ENCODE measurements at regions not wholly inside any gene's neighbourhood (a gene's known extent, or its start where the extent isn't known, plus 50 kb on each side); places are given as distances from the start of the nearest gene placed in this dataset.
"Not testable (repeated sequence)": the region's sequence is repeated elsewhere in the genome, so short reads cannot be mapped to it uniquely, and the experiment has no call there.

DNA sequence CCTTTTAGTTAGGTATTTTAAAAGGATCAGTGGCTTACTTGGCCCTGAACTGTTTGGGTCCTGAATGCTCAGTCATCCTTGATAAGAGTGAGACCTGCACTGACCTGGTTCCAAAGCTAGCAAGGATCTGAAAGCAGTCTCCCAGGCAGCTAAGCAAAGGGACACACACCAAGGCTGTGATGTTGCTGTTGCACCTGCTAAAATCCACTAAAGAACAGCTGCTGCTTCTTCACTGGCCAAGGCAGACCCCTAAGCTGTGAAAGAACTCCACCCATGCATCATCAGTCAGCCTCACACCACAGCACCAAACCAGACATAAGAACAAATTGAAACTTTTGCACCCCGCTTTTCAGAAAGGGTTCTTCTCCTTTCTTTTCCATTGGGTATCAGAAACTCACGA, 213.4 kb upstream of the STT3B start:
- DNase-seq (ENCODE audit: extremely low spot score) = no peak
- CTCF ChIA-PET = interaction anchor here (1.1 to 1.6 kb wide), 4 partner anchors 11 to 66 kb away, joined by 3 to 4 read pairs (median 3); no protein-coding TSS in a partner anchor
- POLR2A ChIA-PET = no interaction called here
- TF ChIP-seq, protein P1, sequence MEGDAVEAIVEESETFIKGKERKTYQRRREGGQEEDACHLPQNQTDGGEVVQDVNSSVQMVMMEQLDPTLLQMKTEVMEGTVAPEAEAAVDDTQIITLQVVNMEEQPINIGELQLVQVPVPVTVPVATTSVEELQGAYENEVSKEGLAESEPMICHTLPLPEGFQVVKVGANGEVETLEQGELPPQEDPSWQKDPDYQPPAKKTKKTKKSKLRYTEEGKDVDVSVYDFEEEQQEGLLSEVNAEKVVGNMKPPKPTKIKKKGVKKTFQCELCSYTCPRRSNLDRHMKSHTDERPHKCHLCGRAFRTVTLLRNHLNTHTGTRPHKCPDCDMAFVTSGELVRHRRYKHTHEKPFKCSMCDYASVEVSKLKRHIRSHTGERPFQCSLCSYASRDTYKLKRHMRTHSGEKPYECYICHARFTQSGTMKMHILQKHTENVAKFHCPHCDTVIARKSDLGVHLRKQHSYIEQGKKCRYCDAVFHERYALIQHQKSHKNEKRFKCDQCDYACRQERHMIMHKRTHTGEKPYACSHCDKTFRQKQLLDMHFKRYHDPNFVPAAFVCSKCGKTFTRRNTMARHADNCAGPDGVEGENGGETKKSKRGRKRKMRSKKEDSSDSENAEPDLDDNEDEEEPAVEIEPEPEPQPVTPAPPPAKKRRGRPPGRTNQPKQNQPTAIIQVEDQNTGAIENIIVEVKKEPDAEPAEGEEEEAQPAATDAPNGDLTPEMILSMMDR (IDR thresholded peaks at IDR 0.05; ENCODE audit: control extremely low read depth, extremely low read depth, low read depth, missing control alignments) = no peak

DNA sequence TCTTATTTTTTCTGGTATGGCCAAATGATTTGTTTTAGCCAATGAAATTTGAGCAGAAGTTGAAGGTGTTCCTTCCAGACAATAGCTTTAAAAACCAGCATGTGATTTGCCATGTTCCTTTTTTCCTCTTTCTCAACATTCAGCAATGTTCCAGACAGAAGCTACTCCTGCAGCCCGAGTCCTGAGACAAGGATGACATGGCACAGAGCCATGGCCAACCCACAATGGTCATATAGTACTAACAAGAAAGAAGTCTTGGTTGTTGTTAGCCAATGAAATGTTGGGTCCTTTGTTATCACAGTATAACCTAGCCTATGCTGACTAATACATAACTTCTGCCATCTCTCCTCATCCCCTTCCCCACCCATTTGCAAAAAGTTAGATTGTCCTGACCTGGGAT, 211.1 kb upstream of the STT3B start:
- ChIA-PET CTCF (interaction anchor here (0.7 to 1.2 kb wide), 3 partner anchors 9 to 63 kb away, joined by 3 read pairs; no protein-coding TSS in a partner anchor), POLR2A (no interaction called here)
- TF ChIP-seq, protein P1 (IDR thresholded peaks at IDR 0.05; ENCODE audit: control extremely low read depth, extremely low read depth, low read depth, missing control alignments) = no peak
- no peak for DNase-seq (ENCODE audit: extremely low spot score)

DNA sequence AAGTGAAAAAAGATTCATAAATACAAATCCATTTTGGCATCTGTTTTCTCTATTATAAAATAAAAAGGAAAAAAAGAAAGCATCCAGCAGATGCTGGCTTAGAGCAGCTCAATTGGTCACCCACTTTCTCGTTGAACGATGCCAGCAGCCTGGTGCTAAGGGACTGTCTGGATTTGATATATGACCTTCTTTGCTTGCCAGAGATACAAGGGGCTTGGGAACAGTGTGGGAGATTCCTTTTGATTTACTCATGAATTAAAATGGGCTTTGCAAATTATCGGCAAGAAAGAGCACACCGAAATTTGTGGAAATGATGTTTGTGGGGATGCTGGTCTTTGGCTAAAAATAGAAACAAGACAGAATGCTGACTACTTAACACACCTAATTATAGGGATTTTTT, 210.3 kb upstream of the STT3B start:
- TF ChIP-seq, protein P1 (IDR thresholded peaks at IDR 0.05; ENCODE audit: control extremely low read depth, extremely low read depth, low read depth, missing control alignments) = no peak

DNA sequence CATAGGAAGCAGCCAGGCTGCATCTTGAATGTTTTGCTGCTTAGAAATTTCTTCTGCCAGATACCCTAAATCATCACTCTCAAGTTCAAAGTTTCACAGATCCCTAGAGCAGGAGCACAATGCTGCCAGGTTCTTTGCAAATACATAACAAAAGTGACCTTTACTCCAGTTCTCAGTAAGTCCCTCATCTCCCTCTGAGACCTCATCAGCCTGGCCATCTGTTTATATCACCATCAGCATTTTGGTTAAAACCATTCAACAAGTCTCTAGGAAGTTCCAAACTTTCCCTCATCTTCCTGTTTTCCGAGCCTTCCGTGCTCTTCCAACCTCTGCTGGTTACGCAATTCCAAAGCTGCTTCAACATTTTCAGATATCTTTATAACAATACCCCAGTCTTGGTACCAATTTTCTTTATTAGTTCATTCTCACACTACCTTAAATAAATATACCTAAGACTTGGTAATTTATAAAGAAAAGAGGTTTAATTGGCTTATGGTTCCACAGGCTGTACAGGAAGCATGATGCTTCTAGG, 204.8 kb upstream of the STT3B start:
- CTCF ChIA-PET; POLR2A ChIA-PET; DNase-seq (ENCODE audit: extremely low spot score): not testable (repeated sequence)

More for the DNA sequence above, 210.3 kb upstream of the STT3B start:
- ChIA-PET CTCF (interaction anchor here (0.7 to 0.9 kb wide), 2 partner anchors 10 to 62 kb away, joined by 3 read pairs; no protein-coding TSS in a partner anchor), POLR2A (no interaction called here)
- no peak for DNase-seq (ENCODE audit: extremely low spot score)

DNA sequence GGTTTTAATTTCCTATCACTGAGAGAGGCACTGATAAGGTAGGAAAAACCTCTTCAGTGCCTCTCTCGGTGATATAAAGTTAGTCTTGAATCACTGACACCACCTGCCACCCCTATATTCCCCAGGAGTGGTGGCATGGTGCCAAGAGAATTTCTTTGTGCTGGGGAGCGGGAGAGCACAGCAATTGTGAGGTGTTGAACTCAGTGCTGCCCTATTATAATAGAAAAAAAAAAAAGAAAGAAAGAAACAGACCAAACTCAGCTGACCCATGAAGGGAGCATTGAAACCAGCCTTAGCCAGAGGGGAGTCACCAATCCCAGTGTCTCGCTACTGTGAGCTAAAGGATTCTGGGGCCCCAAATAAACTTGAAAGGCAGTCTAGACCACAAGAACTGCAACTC, 201.4 kb upstream of the STT3B start:
- DNase-seq (ENCODE audit: extremely low spot score) = no peak
- ChIA-PET POLR2A (no interaction called here), CTCF (interaction anchor here (1.4 kb wide), 1 partner anchor 13 kb away, joined by 3 read pairs; no protein-coding TSS in a partner anchor)
- TF ChIP-seq, protein P1 (IDR thresholded peaks at IDR 0.05; ENCODE audit: control extremely low read depth, extremely low read depth, low read depth, missing control alignments) = no peak

DNA sequence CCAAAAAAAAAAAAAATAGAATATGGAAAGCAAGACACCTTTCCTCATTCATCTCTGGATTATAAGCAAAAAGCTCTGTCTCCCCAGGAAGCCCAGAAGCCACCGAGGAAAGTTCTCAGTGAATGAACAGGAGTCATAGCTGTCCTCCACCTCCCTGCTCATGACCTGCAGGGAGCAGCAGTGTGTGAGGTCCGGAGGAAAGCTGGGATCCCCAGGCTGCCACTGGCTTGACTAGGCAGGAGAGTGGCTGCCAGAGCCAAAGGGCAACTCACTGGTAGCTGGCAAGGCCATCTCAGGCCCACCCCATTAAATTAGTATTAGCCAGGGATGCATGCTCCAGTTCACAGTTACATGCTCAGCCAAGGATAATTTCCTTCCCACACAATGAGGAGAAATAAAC, 191.6 kb upstream of the STT3B start:
- DNase-seq (ENCODE audit: extremely low spot score) = no peak
- TF ChIP-seq, protein P1 (IDR thresholded peaks at IDR 0.05; ENCODE audit: control extremely low read depth, extremely low read depth, low read depth, missing control alignments) = no peak
- CTCF ChIA-PET = interaction anchor here (0.7 to 1.6 kb wide), 4 partner anchors 9 to 41 kb away, joined by 3 to 5 read pairs (median 4); no protein-coding TSS in a partner anchor
- POLR2A ChIA-PET = no interaction called here

DNA sequence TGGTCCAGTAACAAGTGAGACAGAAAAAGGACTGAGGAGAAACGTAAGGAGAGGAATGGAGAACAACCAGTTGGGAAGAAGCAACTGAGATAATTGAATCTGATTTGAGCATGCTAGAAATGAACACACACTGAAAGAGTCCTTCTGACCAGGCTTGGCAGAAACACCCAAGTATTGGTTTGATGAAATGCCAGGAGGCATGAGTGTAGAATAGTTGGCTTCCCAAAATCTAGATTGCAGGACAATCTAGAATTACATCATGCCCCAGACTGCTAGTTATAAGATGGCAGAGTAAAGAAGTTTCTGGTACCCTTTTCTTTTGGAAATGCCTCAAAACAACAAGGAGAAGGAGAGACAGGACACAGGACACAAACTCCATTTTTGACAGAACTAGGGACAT, 189.7 kb upstream of the STT3B start:
- POLR2A ChIA-PET = no interaction called here
- TF ChIP-seq, protein P1 (IDR thresholded peaks at IDR 0.05; ENCODE audit: control extremely low read depth, extremely low read depth, low read depth, missing control alignments) = no peak
- CTCF ChIA-PET = no interaction called here
- no peak for DNase-seq (ENCODE audit: extremely low spot score)
